Mammary epithelial cell (primary cell): ENCODE measurements at regions not wholly inside any gene's neighbourhood (a gene's known extent, or its start where the extent isn't known, plus 50 kb on each side); places are given as distances from the start of the nearest gene placed in this dataset.
"Not testable (repeated sequence)": the region's sequence is repeated elsewhere in the genome, so short reads cannot be mapped to it uniquely, and the experiment has no call there.

Experiments
- CTCF ChIP-seq, 2 donors: IDR thresholded peaks in 1 of 2; conservative IDR thresholded peaks in 1 of 2; 2 replicates each; pipeline ENCODE4 v1.5.1; 2011 to 2012; ENCODE audit warnings: inconsistent platforms in 2 of 2, low read length in 2 of 2, mild to moderate bottlenecking in 2 of 2, control low read depth in 1 of 2, low read depth in 1 of 2; ENCODE audit not compliant: insufficient read depth in 1 of 2; ENCODE audit errors: extremely low read depth in 1 of 2
- EZH2 ChIP-seq: IDR thresholded peaks from 2 replicates; pipeline ENCODE4 v1.6.1; 2012; ENCODE audit warnings: low read length, inconsistent platforms, borderline replicate concordance

- not testable (repeated sequence) for TF ChIP-seq EZH2; CTCF (conservative IDR thresholded peaks at IDR 0.05 in 1 of 2, IDR thresholded peaks at IDR 0.05 in 1 of 2; ENCODE audit: extremely low read depth in 1 of 2, insufficient read depth in 1 of 2, low read depth in 1 of 2, low read length in 2 of 2)
Observed at GRCh38 chr2:91759361-91759941, 3068.0 kb downstream of the RPIA start.
